GM23338 (cell line): ENCODE measurements at regions not wholly inside any gene's neighbourhood (a gene's known extent, or its start where the extent isn't known, plus 50 kb on each side); places are given as distances from the start of the nearest gene placed in this dataset.

Experiments used
- ATAC-seq: fragments of 200-7000 bp; cut with Tn5 transposase; 3 replicates; pipeline ENCODE4 v1.9.1; 2020
- DNase-seq: peaks from one replicate; pipeline ENCODE4 v3.0.0-alpha.2; 2015; ENCODE audit warnings: low spot score
- H2AFZ ChIP-seq: fragments of 200-600 bp; sonication (generic); 2 replicates; pipeline ENCODE4 v1.8.0; 2016; ENCODE audit warnings: antibody characterized with exemption, mild to moderate bottlenecking, moderate library complexity
- H3F3A ChIP-seq: fragments of 200-600 bp; sonication (generic); replicated peaks from 2 replicates; pipeline ENCODE4 v1.8.0; 2017; ENCODE audit warnings: antibody characterized with exemption, mixed run types, low read depth
- H3K27ac ChIP-seq: fragments of 200-600 bp; sonication (generic); 2 replicates; pipeline ENCODE4 v1.6.1; 2016; ENCODE audit warnings: low read depth
- H3K27me3 ChIP-seq: fragments of 200-600 bp; sonication (generic); 2 replicates; pipeline ENCODE4 v1.8.0; 2016; ENCODE audit warnings: mild to moderate bottlenecking, mixed run types, moderate library complexity; ENCODE audit not compliant: insufficient read depth
- H3K36me3 ChIP-seq: fragments of 200-600 bp; sonication (generic); 2 replicates; pipeline ENCODE4 v1.8.0; 2016; ENCODE audit warnings: mild to moderate bottlenecking; ENCODE audit not compliant: insufficient read depth
- H3K4me1 ChIP-seq: fragments of 200-600 bp; sonication (generic); 2 replicates; pipeline ENCODE4 v1.8.0; 2016; ENCODE audit warnings: mild to moderate bottlenecking, moderate library complexity; ENCODE audit not compliant: insufficient read depth
- H3K4me2 ChIP-seq: fragments of 200-600 bp; sonication (generic); 2 replicates; pipeline ENCODE4 v1.7.1; 2017; ENCODE audit warnings: mixed run types
- H3K4me3 ChIP-seq: fragments of 200-600 bp; sonication (generic); 2 replicates; pipeline ENCODE4 v1.6.1; 2016; ENCODE audit warnings: mixed run types
- H3K79me2 ChIP-seq: fragments of 200-600 bp; sonication (generic); replicated peaks from 2 replicates; pipeline ENCODE4 v1.8.0; 2017; ENCODE audit warnings: mild to moderate bottlenecking; ENCODE audit not compliant: insufficient read depth
- H3K9me2 ChIP-seq: fragments of 200-600 bp; sonication (generic); 2 replicates; pipeline ENCODE4 v1.8.0; 2017; ENCODE audit not compliant: insufficient read depth
- H4K20me1 ChIP-seq: fragments of 200-600 bp; sonication (generic); replicated peaks from 2 replicates; pipeline ENCODE4 v1.8.0; 2017; ENCODE audit warnings: mild to moderate bottlenecking; ENCODE audit not compliant: insufficient read depth
- H3K27ac Mint-ChIP-seq: 2 replicates; pipeline ENCODE4 v1.8.0; 2020; ENCODE audit warnings: inconsistent platforms, mild to moderate bottlenecking, moderate library complexity, mixed read lengths
- H3K27me3 Mint-ChIP-seq: 3 replicates; pipeline ENCODE4 v1.8.0; 2022; ENCODE audit warnings: low read depth, mild to moderate bottlenecking, moderate library complexity, mixed read lengths, inconsistent platforms; ENCODE audit not compliant: insufficient read depth, poor library complexity
- H3K36me3 Mint-ChIP-seq: 3 replicates; pipeline ENCODE4 v1.8.0; 2021; ENCODE audit warnings: low read depth, mild to moderate bottlenecking, inconsistent platforms, moderate library complexity, mixed read lengths
- H3K4me1 Mint-ChIP-seq: 3 replicates; pipeline ENCODE4 v1.8.0; 2020; ENCODE audit warnings: mild to moderate bottlenecking, inconsistent platforms, mixed read lengths
- H3K4me3 Mint-ChIP-seq: 3 replicates; pipeline ENCODE4 v1.8.0; 2021; ENCODE audit warnings: moderate library complexity, mild to moderate bottlenecking, inconsistent platforms, mixed read lengths
- H3K9me3 Mint-ChIP-seq: 3 replicates; pipeline ENCODE4 v1.8.0; 2020; ENCODE audit warnings: moderate library complexity, mild to moderate bottlenecking, inconsistent platforms, mixed read lengths
- CREB1 ChIP-seq: fragments of 250-450 bp; sonication (Bioruptor Pico); IDR thresholded peaks from 2 replicates; pipeline ENCODE4 v1.5.0; 2020; ENCODE audit warnings: low read depth, mild to moderate bottlenecking, moderate library complexity
- EZH2 ChIP-seq: fragments of 200-600 bp; sonication (generic); IDR thresholded peaks from one replicate; pipeline ENCODE4 v1.8.0; 2017; ENCODE audit warnings: antibody characterized with exemption, mild to moderate bottlenecking, low read depth; ENCODE audit not compliant: unreplicated experiment
- JUNB ChIP-seq: IDR thresholded peaks from one replicate; pipeline ENCODE4 v1.6.1; 2016; ENCODE audit warnings: antibody characterized with exemption; ENCODE audit not compliant: unreplicated experiment
- NANOG ChIP-seq: IDR thresholded peaks from 2 replicates; pipeline ENCODE4 v1.6.1; 2016; ENCODE audit warnings: antibody characterized with exemption, borderline replicate concordance
- POLR2AphosphoS5 ChIP-seq: IDR thresholded peaks from 2 replicates; pipeline ENCODE4 v1.6.1; 2016; ENCODE audit warnings: antibody characterized with exemption, low read depth
- STAT1 ChIP-seq: IDR thresholded peaks from one replicate; pipeline ENCODE4 v1.6.1; 2016; ENCODE audit warnings: antibody characterized with exemption; ENCODE audit not compliant: unreplicated experiment
- ZNF114 ChIP-seq: fragments of 250-450 bp; sonication (Bioruptor Pico); IDR thresholded peaks from 2 replicates; pipeline ENCODE4 v1.5.0; 2020; ENCODE audit warnings: mild to moderate bottlenecking, moderate library complexity
- ZNF331 ChIP-seq: fragments of 250-450 bp; sonication (Bioruptor Pico); IDR thresholded peaks from 2 replicates; pipeline ENCODE4 v1.5.0; 2020; ENCODE audit warnings: low read depth, mild to moderate bottlenecking, moderate library complexity
- TF ChIP-seq, protein P1 (sequence below): fragments of 250-450 bp; sonication (Bioruptor Pico); IDR thresholded peaks from 2 replicates; pipeline ENCODE4 v1.5.0; 2020; ENCODE audit warnings: mild to moderate bottlenecking, moderate library complexity
- TF ChIP-seq, protein P2 (sequence below), 2 experiments: fragments of 200-600 bp in 1 of 2; sonication (generic) in 1 of 2; conservative IDR thresholded peaks; 2 replicates each; pipeline versions ENCODE4 v1.5.1 to v1.6.1; 2016 to 2017; ENCODE audit warnings: antibody characterized with exemption in 2 of 2, low read depth in 2 of 2, mild to moderate bottlenecking in 2 of 2, moderate library complexity in 1 of 2
- TF ChIP-seq, protein P3 (sequence below): IDR thresholded peaks from 2 replicates; pipeline ENCODE4 v1.6.1; 2016; ENCODE audit warnings: antibody characterized with exemption
- TF ChIP-seq, protein P4 (sequence below): IDR thresholded peaks from one replicate; pipeline ENCODE4 v1.6.1; 2018; ENCODE audit warnings: antibody characterized with exemption; ENCODE audit not compliant: unreplicated experiment

DNA sequence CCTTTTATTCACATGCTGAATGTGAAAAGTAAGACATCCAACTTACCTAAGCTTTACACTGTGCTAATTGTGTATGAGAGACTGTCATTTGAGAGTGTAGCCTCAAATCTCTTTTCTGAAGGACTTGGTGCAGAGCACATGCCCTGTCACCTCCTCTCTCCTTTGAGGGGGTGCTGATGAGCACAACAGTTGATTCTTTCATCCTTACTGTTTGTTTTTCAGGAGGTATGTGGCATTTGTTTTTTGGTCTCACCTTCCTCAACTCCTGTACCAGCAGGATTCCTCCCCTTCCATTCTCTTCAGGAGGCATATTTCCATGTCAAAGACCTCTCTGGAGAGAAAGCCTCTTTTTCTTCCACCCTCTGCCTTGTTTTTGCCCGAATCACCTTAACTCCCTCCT is 252.6 kb upstream of the CITED2 start:
- peak; percentile 97 for ATAC-seq
- Mint-ChIP-seq H3K27me3 (peaks cover 16% of the 10 kb centered on the region), H3K4me3 (no peak overlapping the region), H3K4me1 (peaks cover 26% of the 10 kb centered on the region), H3K27ac (no peak overlapping the region), H3K9me3 (no peaks in the 10 kb centered on the region; the same call in 2 of the 3 replicates), H3K36me3 (peaks cover 3% of the 10 kb centered on the region; the same call in 2 of the 3 replicates)
- TF ChIP-seq EZH2 (no peak), ZNF114 (CRISPR knock-in tag) (peak; percentile 94), STAT1 (no peak), CREB1 (peak; percentile 44; the same call in 1 of the 2 replicates), ZNF331 (CRISPR knock-in tag) (peak; percentile 37), POLR2AphosphoS5 (no peak), JUNB (no peak), NANOG (no peak)
- TF ChIP-seq, protein P1, sequence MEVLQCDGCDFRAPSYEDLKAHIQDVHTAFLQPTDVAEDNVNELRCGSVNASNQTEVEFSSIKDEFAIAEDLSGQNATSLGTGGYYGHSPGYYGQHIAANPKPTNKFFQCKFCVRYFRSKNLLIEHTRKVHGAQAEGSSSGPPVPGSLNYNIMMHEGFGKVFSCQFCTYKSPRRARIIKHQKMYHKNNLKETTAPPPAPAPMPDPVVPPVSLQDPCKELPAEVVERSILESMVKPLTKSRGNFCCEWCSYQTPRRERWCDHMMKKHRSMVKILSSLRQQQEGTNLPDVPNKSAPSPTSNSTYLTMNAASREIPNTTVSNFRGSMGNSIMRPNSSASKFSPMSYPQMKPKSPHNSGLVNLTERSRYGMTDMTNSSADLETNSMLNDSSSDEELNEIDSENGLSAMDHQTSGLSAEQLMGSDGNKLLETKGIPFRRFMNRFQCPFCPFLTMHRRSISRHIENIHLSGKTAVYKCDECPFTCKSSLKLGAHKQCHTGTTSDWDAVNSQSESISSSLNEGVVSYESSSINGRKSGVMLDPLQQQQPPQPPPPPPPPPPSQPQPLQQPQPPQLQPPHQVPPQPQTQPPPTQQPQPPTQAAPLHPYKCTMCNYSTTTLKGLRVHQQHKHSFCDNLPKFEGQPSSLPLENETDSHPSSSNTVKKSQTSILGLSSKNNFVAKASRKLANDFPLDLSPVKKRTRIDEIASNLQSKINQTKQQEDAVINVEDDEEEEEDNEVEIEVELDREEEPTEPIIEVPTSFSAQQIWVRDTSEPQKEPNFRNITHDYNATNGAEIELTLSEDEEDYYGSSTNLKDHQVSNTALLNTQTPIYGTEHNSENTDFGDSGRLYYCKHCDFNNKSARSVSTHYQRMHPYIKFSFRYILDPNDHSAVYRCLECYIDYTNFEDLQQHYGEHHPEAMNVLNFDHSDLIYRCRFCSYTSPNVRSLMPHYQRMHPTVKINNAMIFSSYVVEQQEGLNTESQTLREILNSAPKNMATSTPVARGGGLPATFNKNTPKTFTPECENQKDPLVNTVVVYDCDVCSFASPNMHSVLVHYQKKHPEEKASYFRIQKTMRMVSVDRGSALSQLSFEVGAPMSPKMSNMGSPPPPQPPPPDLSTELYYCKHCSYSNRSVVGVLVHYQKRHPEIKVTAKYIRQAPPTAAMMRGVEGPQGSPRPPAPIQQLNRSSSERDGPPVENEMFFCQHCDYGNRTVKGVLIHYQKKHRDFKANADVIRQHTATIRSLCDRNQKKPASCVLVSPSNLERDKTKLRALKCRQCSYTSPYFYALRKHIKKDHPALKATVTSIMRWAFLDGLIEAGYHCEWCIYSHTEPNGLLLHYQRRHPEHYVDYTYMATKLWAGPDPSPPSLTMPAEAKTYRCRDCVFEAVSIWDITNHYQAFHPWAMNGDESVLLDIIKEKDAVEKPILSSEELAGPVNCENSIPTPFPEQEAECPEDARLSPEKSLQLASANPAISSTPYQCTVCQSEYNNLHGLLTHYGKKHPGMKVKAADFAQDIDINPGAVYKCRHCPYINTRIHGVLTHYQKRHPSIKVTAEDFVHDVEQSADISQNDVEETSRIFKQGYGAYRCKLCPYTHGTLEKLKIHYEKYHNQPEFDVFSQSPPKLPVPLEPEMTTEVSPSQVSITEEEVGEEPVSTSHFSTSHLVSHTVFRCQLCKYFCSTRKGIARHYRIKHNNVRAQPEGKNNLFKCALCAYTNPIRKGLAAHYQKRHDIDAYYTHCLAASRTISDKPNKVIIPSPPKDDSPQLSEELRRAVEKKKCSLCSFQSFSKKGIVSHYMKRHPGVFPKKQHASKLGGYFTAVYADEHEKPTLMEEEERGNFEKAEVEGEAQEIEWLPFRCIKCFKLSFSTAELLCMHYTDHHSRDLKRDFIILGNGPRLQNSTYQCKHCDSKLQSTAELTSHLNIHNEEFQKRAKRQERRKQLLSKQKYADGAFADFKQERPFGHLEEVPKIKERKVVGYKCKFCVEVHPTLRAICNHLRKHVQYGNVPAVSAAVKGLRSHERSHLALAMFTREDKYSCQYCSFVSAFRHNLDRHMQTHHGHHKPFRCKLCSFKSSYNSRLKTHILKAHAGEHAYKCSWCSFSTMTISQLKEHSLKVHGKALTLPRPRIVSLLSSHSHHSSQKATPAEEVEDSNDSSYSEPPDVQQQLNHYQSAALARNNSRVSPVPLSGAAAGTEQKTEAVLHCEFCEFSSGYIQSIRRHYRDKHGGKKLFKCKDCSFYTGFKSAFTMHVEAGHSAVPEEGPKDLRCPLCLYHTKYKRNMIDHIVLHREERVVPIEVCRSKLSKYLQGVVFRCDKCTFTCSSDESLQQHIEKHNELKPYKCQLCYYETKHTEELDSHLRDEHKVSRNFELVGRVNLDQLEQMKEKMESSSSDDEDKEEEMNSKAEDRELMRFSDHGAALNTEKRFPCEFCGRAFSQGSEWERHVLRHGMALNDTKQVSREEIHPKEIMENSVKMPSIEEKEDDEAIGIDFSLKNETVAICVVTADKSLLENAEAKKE (CRISPR knock-in tag), result peak; percentile 99
- TF ChIP-seq, protein P2, sequence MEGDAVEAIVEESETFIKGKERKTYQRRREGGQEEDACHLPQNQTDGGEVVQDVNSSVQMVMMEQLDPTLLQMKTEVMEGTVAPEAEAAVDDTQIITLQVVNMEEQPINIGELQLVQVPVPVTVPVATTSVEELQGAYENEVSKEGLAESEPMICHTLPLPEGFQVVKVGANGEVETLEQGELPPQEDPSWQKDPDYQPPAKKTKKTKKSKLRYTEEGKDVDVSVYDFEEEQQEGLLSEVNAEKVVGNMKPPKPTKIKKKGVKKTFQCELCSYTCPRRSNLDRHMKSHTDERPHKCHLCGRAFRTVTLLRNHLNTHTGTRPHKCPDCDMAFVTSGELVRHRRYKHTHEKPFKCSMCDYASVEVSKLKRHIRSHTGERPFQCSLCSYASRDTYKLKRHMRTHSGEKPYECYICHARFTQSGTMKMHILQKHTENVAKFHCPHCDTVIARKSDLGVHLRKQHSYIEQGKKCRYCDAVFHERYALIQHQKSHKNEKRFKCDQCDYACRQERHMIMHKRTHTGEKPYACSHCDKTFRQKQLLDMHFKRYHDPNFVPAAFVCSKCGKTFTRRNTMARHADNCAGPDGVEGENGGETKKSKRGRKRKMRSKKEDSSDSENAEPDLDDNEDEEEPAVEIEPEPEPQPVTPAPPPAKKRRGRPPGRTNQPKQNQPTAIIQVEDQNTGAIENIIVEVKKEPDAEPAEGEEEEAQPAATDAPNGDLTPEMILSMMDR (conservative IDR thresholded peaks at IDR 0.05; ENCODE audit: low read depth in 2 of 2), result no peak
- TF ChIP-seq, protein P3, sequence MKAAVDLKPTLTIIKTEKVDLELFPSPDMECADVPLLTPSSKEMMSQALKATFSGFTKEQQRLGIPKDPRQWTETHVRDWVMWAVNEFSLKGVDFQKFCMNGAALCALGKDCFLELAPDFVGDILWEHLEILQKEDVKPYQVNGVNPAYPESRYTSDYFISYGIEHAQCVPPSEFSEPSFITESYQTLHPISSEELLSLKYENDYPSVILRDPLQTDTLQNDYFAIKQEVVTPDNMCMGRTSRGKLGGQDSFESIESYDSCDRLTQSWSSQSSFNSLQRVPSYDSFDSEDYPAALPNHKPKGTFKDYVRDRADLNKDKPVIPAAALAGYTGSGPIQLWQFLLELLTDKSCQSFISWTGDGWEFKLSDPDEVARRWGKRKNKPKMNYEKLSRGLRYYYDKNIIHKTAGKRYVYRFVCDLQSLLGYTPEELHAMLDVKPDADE, result no peak
- TF ChIP-seq, protein P4, sequence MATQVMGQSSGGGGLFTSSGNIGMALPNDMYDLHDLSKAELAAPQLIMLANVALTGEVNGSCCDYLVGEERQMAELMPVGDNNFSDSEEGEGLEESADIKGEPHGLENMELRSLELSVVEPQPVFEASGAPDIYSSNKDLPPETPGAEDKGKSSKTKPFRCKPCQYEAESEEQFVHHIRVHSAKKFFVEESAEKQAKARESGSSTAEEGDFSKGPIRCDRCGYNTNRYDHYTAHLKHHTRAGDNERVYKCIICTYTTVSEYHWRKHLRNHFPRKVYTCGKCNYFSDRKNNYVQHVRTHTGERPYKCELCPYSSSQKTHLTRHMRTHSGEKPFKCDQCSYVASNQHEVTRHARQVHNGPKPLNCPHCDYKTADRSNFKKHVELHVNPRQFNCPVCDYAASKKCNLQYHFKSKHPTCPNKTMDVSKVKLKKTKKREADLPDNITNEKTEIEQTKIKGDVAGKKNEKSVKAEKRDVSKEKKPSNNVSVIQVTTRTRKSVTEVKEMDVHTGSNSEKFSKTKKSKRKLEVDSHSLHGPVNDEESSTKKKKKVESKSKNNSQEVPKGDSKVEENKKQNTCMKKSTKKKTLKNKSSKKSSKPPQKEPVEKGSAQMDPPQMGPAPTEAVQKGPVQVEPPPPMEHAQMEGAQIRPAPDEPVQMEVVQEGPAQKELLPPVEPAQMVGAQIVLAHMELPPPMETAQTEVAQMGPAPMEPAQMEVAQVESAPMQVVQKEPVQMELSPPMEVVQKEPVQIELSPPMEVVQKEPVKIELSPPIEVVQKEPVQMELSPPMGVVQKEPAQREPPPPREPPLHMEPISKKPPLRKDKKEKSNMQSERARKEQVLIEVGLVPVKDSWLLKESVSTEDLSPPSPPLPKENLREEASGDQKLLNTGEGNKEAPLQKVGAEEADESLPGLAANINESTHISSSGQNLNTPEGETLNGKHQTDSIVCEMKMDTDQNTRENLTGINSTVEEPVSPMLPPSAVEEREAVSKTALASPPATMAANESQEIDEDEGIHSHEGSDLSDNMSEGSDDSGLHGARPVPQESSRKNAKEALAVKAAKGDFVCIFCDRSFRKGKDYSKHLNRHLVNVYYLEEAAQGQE, result no peak
- Histone ChIP-seq H3K4me3 (no peak overlapping the region), H3F3A (no peaks in the 10 kb centered on the region), H3K9me2 (peaks cover 8% of the 10 kb centered on the region; the same call in 1 of the 2 replicates), H2AFZ (no peak overlapping the region), H3K4me1 (peaks cover 24% of the 10 kb centered on the region), H4K20me1 (no peaks in the 10 kb centered on the region), H3K36me3 (no peaks in the 10 kb centered on the region), H3K27me3 (no peaks in the 10 kb centered on the region), H3K27ac (no peak overlapping the region), H3K4me2 (no peak overlapping the region), H3K79me2 (no peaks in the 10 kb centered on the region)
- peak; percentile 71 for DNase-seq
